Caco-2 (cell line): ENCODE measurements at regions not wholly inside any gene's neighbourhood (a gene's known extent, or its start where the extent isn't known, plus 50 kb on each side); places are given as distances from the start of the nearest gene placed in this dataset.

ENCODE experiments used
- BruUV-seq: library from RNA; stranded (reverse); fragments of 400-500 nt; replicated peaks from 2 replicates; lab custom pipeline; 2021; lab: Mats Ljungman, UMichigan
- CTCF ChIA-PET: fragments of 300-600 bp; sonication (Branson Sonifier 250); formaldehyde crosslinking; loops from one replicate; lab custom pipeline; 2022; ENCODE audit warnings: antibody characterized with exemption; lab: Charles Lee
- POLR2A ChIA-PET: fragments of 300-600 bp; sonication (Branson Sonifier 250); formaldehyde crosslinking; loops from one replicate; lab custom pipeline; 2022; ENCODE audit warnings: antibody characterized with exemption; lab: Charles Lee
- DNase-seq, 2 experiments: peaks; one replicate each; pipeline versions ENCODE4 v3.0.0 to v3.0.0-alpha.2; 2020 to 2022
- H3K27me3 ChIP-seq: replicated peaks from 2 replicates; pipeline ENCODE4 v1.6.0; 2011; ENCODE audit warnings: low read length; ENCODE audit not compliant: control insufficient read depth, insufficient read depth
- H3K36me3 ChIP-seq: 2 replicates; pipeline ENCODE4 v1.5.1; 2011; ENCODE audit warnings: low read length; ENCODE audit not compliant: control insufficient read depth, insufficient read depth
- H3K4me1 ChIP-seq: fragments of 250-450 bp; sonication (Bioruptor Pico); 2 replicates; pipeline ENCODE4 v1.5.1; 2020; ENCODE audit warnings: mild to moderate bottlenecking
- H3K4me3 ChIP-seq: 2 replicates; pipeline ENCODE4 v1.5.1; 2011; ENCODE audit warnings: low read depth, mild to moderate bottlenecking, control low read depth, low read length
- H3K9me3 ChIP-seq: fragments of 250-450 bp; sonication (Bioruptor Pico); 2 replicates; pipeline ENCODE4 v1.5.1; 2020; ENCODE audit warnings: mild to moderate bottlenecking, moderate library complexity
- H3K27ac Mint-ChIP-seq: one replicate; pipeline ENCODE4 v1.8.0; 2022; ENCODE audit warnings: mixed read lengths; ENCODE audit not compliant: unreplicated experiment
- H3K27me3 Mint-ChIP-seq: one replicate; pipeline ENCODE4 v1.8.0; 2022; ENCODE audit warnings: mixed read lengths; ENCODE audit not compliant: insufficient read depth, unreplicated experiment
- H3K36me3 Mint-ChIP-seq: one replicate; pipeline ENCODE4 v1.8.0; 2022; ENCODE audit warnings: mild to moderate bottlenecking, mixed read lengths; ENCODE audit not compliant: insufficient read depth, unreplicated experiment
- H3K4me1 Mint-ChIP-seq: one replicate; pipeline ENCODE4 v1.8.0; 2022; ENCODE audit warnings: low read depth, mixed read lengths; ENCODE audit not compliant: unreplicated experiment
- H3K4me3 Mint-ChIP-seq: one replicate; pipeline ENCODE4 v1.8.0; 2022; ENCODE audit warnings: mild to moderate bottlenecking, moderate library complexity, mixed read lengths; ENCODE audit not compliant: unreplicated experiment
- H3K9me3 Mint-ChIP-seq: one replicate; pipeline ENCODE4 v1.8.0; 2022; ENCODE audit warnings: mixed read lengths; ENCODE audit not compliant: unreplicated experiment
- CTCF ChIP-seq, 2 experiments: fragments of 200-600 bp in 1 of 2; IDR thresholded peaks; 1 replicate in 1 of 2; 2 replicates in 1 of 2; pipeline versions ENCODE4 v1.5.1 to v1.8.0; 2011 to 2022; ENCODE audit warnings: antibody characterized with exemption in 1 of 2, control low read depth in 1 of 2, inconsistent platforms in 1 of 2, low read depth in 1 of 2, low read length in 1 of 2, mild to moderate bottlenecking in 1 of 2, moderate library complexity in 1 of 2; ENCODE audit not compliant: insufficient read depth in 1 of 2, severe bottlenecking in 1 of 2, unreplicated experiment in 1 of 2
- intact Hi-C: fragments of 100-400 bp; cut with micrococcal nuclease; formaldehyde crosslinking; loops from one replicate; pipeline ENCODE4 v1.10.0; 2022; ENCODE audit not compliant: unreplicated experiment

- Mint-ChIP-seq H3K36me3 (no peaks in the 10 kb centered on the region), H3K4me1 (no peaks in the 10 kb centered on the region), H3K9me3 (peaks cover 40% of the 10 kb centered on the region), H3K27ac (no peak overlapping the region), H3K4me3 (no peak overlapping the region), H3K27me3 (peaks cover 8% of the 10 kb centered on the region)
- CTCF ChIA-PET: no interaction called here
- Histone ChIP-seq H3K4me1 (no peaks in the 10 kb centered on the region), H3K36me3 (no peaks in the 10 kb centered on the region), H3K4me3 (no peak overlapping the region), H3K9me3 (0 out of 2 replicates have a peak, but pooled peaks cover 3% of the 10 kb centered on the region), H3K27me3 (no peaks in the 10 kb centered on the region)
- no peak for DNase-seq
- no peak for TF ChIP-seq CTCF (IDR thresholded peaks at IDR 0.05; ENCODE audit: insufficient read depth in 1 of 2, low read depth in 1 of 2, low read length in 1 of 2, severe bottlenecking in 1 of 2, unreplicated experiment in 1 of 2)
- intact Hi-C loops: no loop called here
- POLR2A ChIA-PET: interaction anchor here (0.6 kb wide), 1 partner anchor 36 kb away, joined by 3 read pairs; no protein-coding TSS in a partner anchor
- no TSS peak for BruUV-seq
Observed at GRCh38 chr7:67463316-67463715, 466.7 kb downstream of the TYW1 start.

- peaks cover 46% of the 10 kb centered on the region for H3K9me3 Mint-ChIP-seq
- Histone ChIP-seq H3K9me3 (0 out of 2 replicates have a peak, but pooled peaks cover 3% of the 10 kb centered on the region), H3K36me3 (no peaks in the 10 kb centered on the region), H3K4me1 (no peaks in the 10 kb centered on the region), H3K27me3 (no peaks in the 10 kb centered on the region), H3K4me3 (no peak overlapping the region)
- no peak for DNase-seq
- BruUV-seq: no TSS peak
- intact Hi-C loops: no loop called here
- H3K27me3 Mint-ChIP-seq: peaks cover 4% of the 10 kb centered on the region
- H3K36me3 Mint-ChIP-seq: no peaks in the 10 kb centered on the region
- ChIA-PET CTCF (no interaction called here), POLR2A (no interaction called here)
- no peak for TF ChIP-seq CTCF (IDR thresholded peaks at IDR 0.05; ENCODE audit: insufficient read depth in 1 of 2, low read depth in 1 of 2, low read length in 1 of 2, severe bottlenecking in 1 of 2, unreplicated experiment in 1 of 2)
- no peaks in the 10 kb centered on the region for H3K4me1 Mint-ChIP-seq
- no peak overlapping the region for H3K4me3 Mint-ChIP-seq
- no peak overlapping the region for H3K27ac Mint-ChIP-seq
Observed at GRCh38 chr7:67463983-67464382, 467.4 kb downstream of the TYW1 start.

GRCh38 chr7:67466109-67466508 is 469.5 kb downstream of the TYW1 start:
- H3K27ac Mint-ChIP-seq: no peak overlapping the region
- no peaks in the 10 kb centered on the region for H3K36me3 ChIP-seq
- H3K4me1 Mint-ChIP-seq: no peaks in the 10 kb centered on the region
- POLR2A ChIA-PET: no interaction called here
- DNase-seq: no peak
- H3K36me3 Mint-ChIP-seq: no peaks in the 10 kb centered on the region
- H3K4me3 ChIP-seq: no peak overlapping the region
- BruUV-seq: no TSS peak
- H3K4me1 ChIP-seq: no peaks in the 10 kb centered on the region
- intact Hi-C loops: no loop called here
- CTCF ChIA-PET: no interaction called here
- H3K27me3 ChIP-seq: no peaks in the 10 kb centered on the region
- TF ChIP-seq CTCF (IDR thresholded peaks at IDR 0.05; ENCODE audit: insufficient read depth in 1 of 2, low read depth in 1 of 2, low read length in 1 of 2, severe bottlenecking in 1 of 2, unreplicated experiment in 1 of 2): no peak
- H3K27me3 Mint-ChIP-seq: no peaks in the 10 kb centered on the region
- no peak overlapping the region for H3K4me3 Mint-ChIP-seq
- H3K9me3 ChIP-seq: 0 out of 2 replicates have a peak, but pooled peaks cover 3% of the 10 kb centered on the region
- peaks cover 50% of the 10 kb centered on the region for H3K9me3 Mint-ChIP-seq
